ENCODE measurements at regions not wholly inside any gene's neighbourhood (a gene's known extent, or its start where the extent isn't known, plus 50 kb on each side); places are given as distances from the start of the nearest gene placed in this dataset.

- H3K14ac ChIP-seq (ENCODE audit: insufficient read depth, low read length) = no peak overlapping the region
- no peaks in the 10 kb centered on the region for H3K79me1 ChIP-seq (ENCODE audit: insufficient read depth, low read depth, low read length, poor library complexity, severe bottlenecking)
- H3K23me2 ChIP-seq (ENCODE audit: insufficient read length, low read depth, low read length, poor library complexity, severe bottlenecking) = no peaks in the 10 kb centered on the region
- H3K27ac ChIP-seq (ENCODE audit: insufficient read length, low read depth, low read length) = no peak overlapping the region
- H3K4me2 ChIP-seq (ENCODE audit: insufficient read depth, insufficient read length, low read length) = no peak overlapping the region
- no peak overlapping the region for H3K9ac ChIP-seq (ENCODE audit: extremely low read depth, insufficient read length, low read length)
- Mint-ChIP-seq H3K27ac (no peak overlapping the region), H3K4me3 (no peak overlapping the region), H3K36me3 (ENCODE audit: insufficient read depth in 1 of 3, low read depth in 3 of 3) (no peaks in the 10 kb centered on the region), H3K4me1 (peaks cover 18 to 24% of the 10 kb centered on the region in 2 experiments), H3K9me3 (no peaks in the 10 kb centered on the region), H3K27me3 (ENCODE audit: low read depth) (no peaks in the 10 kb centered on the region)
- H2BK120ac ChIP-seq (ENCODE audit: low read depth, low read length, poor library complexity, severe bottlenecking) = no peak overlapping the region
- no peak for TF ChIP-seq CTCF (conservative IDR thresholded peaks at IDR 0.05)
- H2BK5ac ChIP-seq (ENCODE audit: insufficient read length, low read length) = no peak overlapping the region
- H2AFZ ChIP-seq (ENCODE audit: low read length) = no peak overlapping the region
- no CpG with 5 or more reads among the region's 2 CpGs for WGBS (ENCODE audit: extremely low coverage, insufficient read length, low lambda C conversion rate)
- H4K5ac ChIP-seq (ENCODE audit: insufficient read length, low read depth, low read length) = no peak overlapping the region
- no peaks in the 10 kb centered on the region for H4K20me1 ChIP-seq (ENCODE audit: control insufficient read depth, insufficient read depth, insufficient read length)
- no peak overlapping the region for H3K23ac ChIP-seq (ENCODE audit: insufficient read length, low read depth, low read length)
- H2BK20ac ChIP-seq (ENCODE audit: low read depth, low read length, poor library complexity, severe bottlenecking) = no peak overlapping the region
- DNase-seq = no peak
- H3K9me3 ChIP-seq (ENCODE audit: control insufficient read depth, low read depth, low read length) = no peaks in the 10 kb centered on the region
- no peak overlapping the region for H2AK5ac ChIP-seq (ENCODE audit: insufficient read length, low read length)
- no peak overlapping the region for H4K91ac ChIP-seq (ENCODE audit: insufficient read length, low read depth, low read length)
- H3K56ac ChIP-seq (ENCODE audit: insufficient read length, low read depth, low read length) = no peak overlapping the region
- H3T11ph ChIP-seq (ENCODE audit: low read length) = no peak overlapping the region
- H4K8ac ChIP-seq (replicated peaks; ENCODE audit: insufficient read length, low read depth, low read length) = no peak overlapping the region
- H3K4ac ChIP-seq (ENCODE audit: low read depth, low read length) = no peak overlapping the region
- H3K4me1 ChIP-seq (ENCODE audit: insufficient read depth, low read length) = peaks cover 3% of the 10 kb centered on the region; the same call in 1 of the 2 replicates
- no peaks in the 10 kb centered on the region for H3K27me3 ChIP-seq (ENCODE audit: insufficient read depth, low read length)
- H3K79me2 ChIP-seq (ENCODE audit: insufficient read depth, low read length) = no peaks in the 10 kb centered on the region
- H2BK12ac ChIP-seq (ENCODE audit: insufficient read length, low read depth, low read length) = no peak overlapping the region
- H3K18ac ChIP-seq (ENCODE audit: insufficient read length, low read depth, low read length) = no peak overlapping the region
- H2BK15ac ChIP-seq (ENCODE audit: low read depth, low read length) = no peak overlapping the region
Observed at GRCh38 chr6:133187114-133187513, 54.0 kb upstream of the EYA4 start.
